Neutrophil (primary cell): ENCODE measurements at regions not wholly inside any gene's neighbourhood (a gene's known extent, or its start where the extent isn't known, plus 50 kb on each side); places are given as distances from the start of the nearest gene placed in this dataset.

ENCODE experiments used
- H3K27ac ChIP-seq: fragments of 200-600 bp; sonication (generic); 2 replicates; pipeline ENCODE4 v1.5.1; 2016; ENCODE audit warnings: mild to moderate bottlenecking, moderate library complexity
- H3K27me3 ChIP-seq: fragments of 200-600 bp; sonication (generic); 2 replicates; pipeline ENCODE4 v1.6.0; 2016; ENCODE audit warnings: mild to moderate bottlenecking
- H3K36me3 ChIP-seq: fragments of 200-600 bp; sonication (generic); 2 replicates; pipeline ENCODE4 v1.5.1; 2017
- H3K4me1 ChIP-seq, 2 experiments: fragments of 200-600 bp in 1 of 2; sonication (generic) in 1 of 2; 1 replicate in 1 of 2; 2 replicates in 1 of 2; pipeline versions ENCODE4 v1.5.1 to v1.6.1; 2013 to 2016; ENCODE audit warnings: low read depth in 1 of 2, low read length in 1 of 2, mild to moderate bottlenecking in 1 of 2, moderate library complexity in 1 of 2; ENCODE audit not compliant: control insufficient read depth in 1 of 2, insufficient read depth in 1 of 2
- H3K4me3 ChIP-seq, 2 experiments: fragments of 200-600 bp in 1 of 2; sonication (generic) in 1 of 2; 1 replicate in 1 of 2; 2 replicates in 1 of 2; pipeline ENCODE4 v1.5.1; 2013 to 2016; ENCODE audit warnings: low read depth in 1 of 2, low read length in 1 of 2, mild to moderate bottlenecking in 1 of 2, moderate library complexity in 1 of 2
- H3K9me3 ChIP-seq: fragments of 200-600 bp; sonication (generic); 2 replicates; pipeline ENCODE4 v1.5.1; 2016
- CTCF ChIP-seq: fragments of 200-600 bp; sonication (generic); IDR thresholded peaks from 2 replicates; pipeline ENCODE4 v1.5.1; 2016; ENCODE audit warnings: antibody characterized with exemption

DNA sequence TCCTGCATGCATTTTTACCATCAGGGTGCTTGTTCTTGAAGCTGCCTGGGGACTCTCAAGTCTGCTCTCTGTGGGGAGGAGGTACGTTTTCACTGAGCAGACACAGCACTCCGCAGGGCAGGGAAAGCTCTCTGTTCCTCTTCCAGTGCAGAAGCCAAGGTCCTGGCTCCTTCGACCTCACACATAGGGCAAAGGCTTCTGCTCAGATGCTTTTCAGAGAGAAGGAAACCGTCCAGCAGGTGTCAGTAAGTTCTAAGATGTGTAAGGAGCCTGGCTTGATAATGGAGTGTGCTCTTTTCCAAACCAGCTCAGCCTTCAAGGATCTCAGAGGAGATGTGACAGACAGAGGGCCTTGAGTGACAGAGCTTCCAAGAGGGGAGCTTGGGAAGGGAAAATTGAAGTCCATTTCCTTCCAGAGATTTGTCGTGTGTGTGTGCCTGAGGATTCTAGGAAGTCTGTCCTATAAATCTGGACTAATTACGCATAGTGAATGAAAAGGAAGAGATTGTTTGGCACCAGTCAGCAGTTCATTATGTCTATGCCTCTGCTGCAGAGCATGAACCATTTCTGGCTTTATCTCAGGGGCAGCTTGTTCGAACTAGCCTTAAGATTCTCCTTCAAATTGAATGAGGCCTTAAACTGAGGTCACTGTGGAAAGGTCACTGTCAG is 67.3 kb upstream of the UPP2 start:
- peak; percentile 21 for TF ChIP-seq CTCF
- H3K9me3 ChIP-seq = no peaks in the 10 kb centered on the region
- no peaks in the 10 kb centered on the region for H3K27me3 ChIP-seq
- H3K4me3 ChIP-seq = no peak overlapping the region
- H3K36me3 ChIP-seq = no peaks in the 10 kb centered on the region
- H3K27ac ChIP-seq = no peak overlapping the region
- H3K4me1 ChIP-seq = peaks cover 0 to 4% of the 10 kb centered on the region in 2 experiments

GRCh38 chr2:158031371-158031770 is 70.3 kb upstream of the UPP2 start:
- H3K27me3 ChIP-seq = no peaks in the 10 kb centered on the region
- no peaks in the 10 kb centered on the region for H3K9me3 ChIP-seq
- H3K36me3 ChIP-seq = no peaks in the 10 kb centered on the region
- TF ChIP-seq CTCF = no peak
- H3K4me1 ChIP-seq = peaks cover 0 to 4% of the 10 kb centered on the region in 2 experiments
- H3K4me3 ChIP-seq = no peak overlapping the region
- no peak overlapping the region for H3K27ac ChIP-seq

GRCh38 chr2:158025255-158025996 is 76.2 kb upstream of the UPP2 start:
- Histone ChIP-seq H3K9me3 (no peaks in the 10 kb centered on the region), H3K27ac (no peak overlapping the region)
- no peak for TF ChIP-seq CTCF

GRCh38 chr2:158024288-158024898 is 77.3 kb upstream of the UPP2 start:
- Histone ChIP-seq H3K4me1 (no peaks in the 10 kb centered on the region), H3K27ac (no peak overlapping the region), H3K9me3 (no peaks in the 10 kb centered on the region), H3K36me3 (no peaks in the 10 kb centered on the region), H3K4me3 (no peak overlapping the region), H3K27me3 (no peaks in the 10 kb centered on the region)
- peak; percentile 82 for TF ChIP-seq CTCF

More at GRCh38 chr2:158025255-158025996, 76.2 kb upstream of the UPP2 start:
- Histone ChIP-seq H3K36me3 (no peaks in the 10 kb centered on the region), H3K4me1 (peaks cover 0 to 4% of the 10 kb centered on the region in 2 experiments), H3K4me3 (no peak overlapping the region), H3K27me3 (no peaks in the 10 kb centered on the region)

DNA sequence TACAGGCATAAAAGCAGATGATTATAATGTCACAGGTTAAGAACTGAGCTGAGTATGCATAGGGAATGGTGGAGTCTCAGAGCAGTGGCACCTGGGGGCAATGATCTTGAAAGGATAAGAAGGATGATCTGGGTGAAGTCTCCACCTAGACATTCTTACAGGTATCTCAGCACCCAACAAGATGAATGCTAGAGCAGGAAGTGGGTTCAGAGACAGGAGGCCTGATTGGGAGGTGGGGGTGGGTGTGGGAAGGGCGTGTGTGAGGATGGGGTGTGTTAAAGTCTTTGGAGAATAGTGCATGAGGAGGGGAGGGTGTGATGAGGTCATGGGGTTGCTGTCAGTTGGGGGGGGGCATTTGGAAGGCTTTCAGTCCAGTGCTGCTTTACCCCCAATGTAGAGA is 78.8 kb upstream of the UPP2 start:
- H3K27ac ChIP-seq = no peak overlapping the region
- TF ChIP-seq CTCF = no peak
- no peaks in the 10 kb centered on the region for H3K27me3 ChIP-seq
- H3K36me3 ChIP-seq = no peaks in the 10 kb centered on the region
- H3K4me1 ChIP-seq = no peaks in the 10 kb centered on the region
- H3K4me3 ChIP-seq = no peak overlapping the region
- no peaks in the 10 kb centered on the region for H3K9me3 ChIP-seq
